GM18507 (cell line): ENCODE measurements at regions not wholly inside any gene's neighbourhood (a gene's known extent, or its start where the extent isn't known, plus 50 kb on each side); places are given as distances from the start of the nearest gene placed in this dataset.
"Not testable (repeated sequence)": the region's sequence is repeated elsewhere in the genome, so short reads cannot be mapped to it uniquely, and the experiment has no call there.

ENCODE experiments used
- DNase-seq: peaks from one replicate; pipeline ENCODE4 v3.0.0; 2011; ENCODE audit warnings: low read depth; ENCODE audit not compliant: insufficient read length; ENCODE audit errors: extremely low spot score
- FAIRE-seq: peaks from 2 replicates; lab custom pipeline; 2011; peaks lifted over from hg19 to GRCh38; lab: Jason Lieb, UNC

DNA sequence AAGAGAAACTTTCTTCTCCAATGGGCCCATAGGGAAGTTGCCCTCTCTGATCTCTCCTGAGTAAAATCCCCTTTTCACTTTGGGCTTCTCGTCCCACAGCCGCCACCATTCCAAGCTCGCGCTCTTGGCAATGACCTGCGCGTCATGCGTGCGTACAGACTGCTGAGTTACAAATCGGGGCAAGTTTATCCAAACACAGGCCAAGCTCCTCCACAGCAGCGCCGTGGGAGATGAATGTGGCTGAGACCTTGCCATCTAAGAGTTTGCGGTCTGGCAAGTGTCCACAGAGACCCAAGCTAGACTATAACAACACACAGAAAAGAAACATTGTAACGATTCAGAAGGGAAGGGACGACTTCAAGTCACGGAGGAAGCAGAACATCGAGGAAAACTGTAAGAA is 116.3 kb upstream of the SOD1 start:
- no peak for FAIRE-seq

GRCh38 chr21:31538816-31539215 is 120.7 kb upstream of the SOD1 start:
- DNase-seq (no peak), FAIRE-seq (no peak)

More for the DNA sequence above, 116.3 kb upstream of the SOD1 start:
- DNase-seq, result no peak

- FAIRE-seq (no peak), DNase-seq (no peak)
Observed at GRCh38 chr21:31537872-31538576, 121.5 kb upstream of the SOD1 start.

GRCh38 chr21:31536138-31536537 is 123.4 kb upstream of the SOD1 start:
- DNase-seq, result no peak
- no peak for FAIRE-seq

- DNase-seq, result no peak
- FAIRE-seq, result no peak
Observed at GRCh38 chr21:31531967-31532366, 127.5 kb upstream of the SOD1 start.

GRCh38 chr21:31530897-31531705 is 128.4 kb upstream of the SOD1 start:
- no peak for DNase-seq
- FAIRE-seq, result no peak

DNA sequence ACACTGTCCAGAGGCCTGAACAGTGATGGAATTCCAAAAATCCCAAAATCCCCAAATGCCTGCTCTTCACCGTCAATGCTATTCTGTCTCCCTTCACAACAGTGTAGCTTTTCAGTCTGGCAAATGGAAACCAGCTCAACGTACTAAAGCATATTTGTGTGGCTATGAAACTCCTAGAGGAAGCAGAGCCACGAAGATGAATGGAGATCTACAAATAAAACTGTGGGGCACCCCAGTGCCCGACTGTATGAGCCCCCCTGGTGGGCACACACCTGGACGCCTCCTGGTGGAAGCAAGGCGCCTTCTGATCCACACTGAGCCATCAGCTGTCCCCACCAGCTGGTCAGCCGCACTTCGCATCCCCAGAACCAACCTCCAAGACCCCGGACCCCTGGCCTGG is 129.1 kb upstream of the SOD1 start:
- no peak for FAIRE-seq

DNA sequence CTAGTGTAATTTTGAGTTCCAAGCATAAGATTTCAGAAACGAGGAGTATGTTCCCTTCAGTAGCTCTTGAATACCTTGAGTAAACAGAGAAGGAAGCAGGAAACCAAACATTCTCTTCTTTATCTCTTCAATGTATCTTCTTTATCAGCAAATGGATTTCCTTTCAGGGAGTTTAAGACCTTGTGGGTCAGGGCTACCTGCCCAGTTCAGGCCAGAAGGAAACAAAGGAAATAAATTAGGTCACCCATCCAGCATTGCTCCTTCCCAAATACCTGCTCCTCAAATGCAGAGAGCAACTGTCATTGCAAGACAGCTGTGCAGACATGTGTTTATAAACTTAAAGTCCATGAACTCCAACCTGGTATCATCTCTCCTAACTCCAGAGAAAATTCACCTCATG is 130.1 kb upstream of the SOD1 start:
- no peak for DNase-seq
- no peak for FAIRE-seq

More for the DNA sequence above, 129.1 kb upstream of the SOD1 start:
- DNase-seq, result no peak

- no peak for DNase-seq
- FAIRE-seq, result no peak
Observed at GRCh38 chr21:31526040-31526439, 133.5 kb upstream of the SOD1 start.

DNA sequence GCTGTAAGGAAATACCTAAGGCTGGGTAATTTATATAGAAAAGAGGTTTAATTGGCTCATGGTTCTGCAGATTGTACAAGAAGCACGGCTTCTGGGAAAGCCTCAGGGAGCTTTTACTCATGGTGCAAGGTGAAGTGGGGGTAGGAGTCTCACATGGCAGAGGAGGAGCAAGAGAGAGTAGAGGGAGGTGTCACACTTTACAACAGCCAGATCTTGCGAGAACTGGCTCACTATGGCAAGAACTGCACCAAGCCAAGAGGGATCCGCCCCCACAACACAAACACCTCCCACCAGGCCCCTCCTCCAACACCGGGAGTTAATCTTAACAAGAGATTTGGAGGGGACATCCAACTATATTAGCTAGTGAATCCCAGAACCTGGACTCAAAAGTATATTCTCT is 135.4 kb upstream of the SOD1 start:
- no peak for FAIRE-seq
- no peak for DNase-seq

GRCh38 chr21:31521515-31521914 is 138.0 kb upstream of the SOD1 start:
- DNase-seq (no peak), FAIRE-seq (no peak)

DNA sequence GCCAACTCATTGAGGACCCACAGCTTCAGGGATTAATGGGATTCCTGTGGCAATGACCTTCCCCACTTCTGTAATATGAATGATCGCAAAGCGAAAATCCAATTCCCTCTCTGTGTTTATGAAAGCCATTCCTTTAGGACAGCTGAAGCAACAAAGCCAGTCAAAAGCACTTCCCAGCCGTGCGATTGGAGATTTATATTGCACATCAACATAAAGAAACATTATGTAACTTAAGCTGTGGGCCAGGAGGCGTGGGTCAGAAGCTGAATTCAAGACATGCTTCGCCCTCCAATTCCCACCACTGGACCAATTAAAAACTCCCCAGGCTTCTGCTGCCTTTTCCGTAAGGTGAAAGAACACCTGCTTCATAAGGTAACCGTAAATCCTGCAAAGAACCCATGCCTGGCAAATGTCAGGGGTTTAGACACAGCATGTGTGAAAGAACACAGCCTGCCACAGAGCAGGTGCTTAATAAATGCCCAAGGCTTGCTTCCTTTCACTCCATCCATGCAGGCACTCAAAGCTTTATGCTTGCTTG is 138.9 kb upstream of the SOD1 start:
- FAIRE-seq, result no peak
- no peak for DNase-seq

DNA sequence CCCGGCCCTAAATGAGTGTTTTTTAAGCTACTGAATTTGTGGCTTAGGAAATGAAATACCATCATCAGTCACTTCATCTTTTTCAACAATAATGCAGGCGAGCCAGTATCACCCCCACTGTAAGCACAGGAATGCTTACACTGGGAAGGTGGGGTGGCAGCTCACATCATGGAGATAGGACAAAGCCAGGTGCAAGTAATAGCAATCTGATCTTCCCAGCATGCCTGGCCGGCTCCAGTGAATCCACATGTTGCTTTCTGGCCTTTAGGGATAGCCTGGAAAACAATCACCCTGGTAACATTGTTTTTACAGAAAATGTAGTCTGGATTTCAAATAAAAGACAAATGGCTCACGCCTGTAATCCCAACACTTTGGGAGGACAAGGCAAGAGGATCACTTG is 140.9 kb upstream of the SOD1 start:
- no peak for FAIRE-seq
- no peak for DNase-seq

- no peak for DNase-seq
- no peak for FAIRE-seq
Observed at GRCh38 chr21:31517664-31518414, 141.7 kb upstream of the SOD1 start.

DNA sequence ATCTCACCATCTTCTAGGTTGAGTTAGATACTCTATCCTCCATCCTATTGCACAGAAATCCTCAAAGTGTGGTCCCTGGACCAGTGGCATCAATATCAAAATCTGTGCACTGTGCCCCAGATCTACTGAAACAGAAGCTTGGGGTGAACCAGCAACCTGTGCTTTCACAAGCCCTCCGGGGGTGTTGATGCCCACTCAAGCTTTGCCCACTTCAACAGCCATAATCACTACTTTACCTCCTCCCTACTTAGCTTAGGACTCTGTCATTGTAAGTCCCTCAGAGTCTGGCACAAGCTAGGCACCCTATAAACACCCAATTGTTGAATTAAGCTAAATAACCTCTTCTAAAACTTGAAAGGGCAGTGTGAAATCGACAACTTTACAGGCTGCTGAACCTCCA is 144.2 kb upstream of the SOD1 start:
- FAIRE-seq, result no peak
- no peak for DNase-seq

DNA sequence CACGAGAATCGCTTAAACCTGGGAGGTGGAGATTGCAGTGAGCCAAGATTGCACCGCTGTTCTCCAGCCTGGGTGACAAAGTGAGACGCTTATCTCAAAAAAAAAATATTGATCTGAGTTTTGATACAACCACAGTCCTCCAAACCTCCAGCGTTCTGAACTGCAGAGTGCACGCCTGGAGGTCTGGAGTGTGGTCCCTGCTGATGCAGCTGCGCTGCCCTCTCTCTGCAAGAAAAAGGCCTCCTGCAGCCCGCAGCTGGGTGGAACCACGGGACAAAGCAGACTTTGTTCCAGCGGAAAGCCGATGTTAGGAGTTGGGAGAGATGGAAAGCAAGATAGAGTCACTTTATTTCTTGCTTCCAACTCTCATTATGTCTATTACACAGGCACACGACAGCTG is 144.9 kb upstream of the SOD1 start:
- FAIRE-seq (no peak), DNase-seq (no peak)

- FAIRE-seq, DNase-seq: not testable (repeated sequence)
Observed at GRCh38 chr21:31513541-31513940, 146.0 kb upstream of the SOD1 start.

DNA sequence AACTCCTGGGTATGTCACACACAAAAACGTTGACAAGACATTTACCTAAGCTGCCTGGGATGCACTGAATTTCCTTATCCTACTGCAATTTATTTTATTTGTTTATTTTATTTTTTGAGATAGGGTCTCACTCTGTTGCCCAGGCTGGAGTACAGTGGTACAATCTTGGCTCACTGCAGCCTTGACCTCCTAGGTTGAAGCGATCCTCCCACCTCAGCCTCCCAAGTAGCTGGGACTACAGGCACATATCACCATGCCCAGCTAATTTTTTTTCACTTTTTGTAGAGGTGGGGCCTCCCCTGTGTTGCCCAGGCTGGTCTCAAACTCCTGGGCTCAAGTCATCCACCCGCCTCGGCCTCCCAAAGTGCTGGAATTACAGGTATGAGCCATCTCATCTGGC is 147.5 kb upstream of the SOD1 start:
- not testable (repeated sequence) for FAIRE-seq

DNA sequence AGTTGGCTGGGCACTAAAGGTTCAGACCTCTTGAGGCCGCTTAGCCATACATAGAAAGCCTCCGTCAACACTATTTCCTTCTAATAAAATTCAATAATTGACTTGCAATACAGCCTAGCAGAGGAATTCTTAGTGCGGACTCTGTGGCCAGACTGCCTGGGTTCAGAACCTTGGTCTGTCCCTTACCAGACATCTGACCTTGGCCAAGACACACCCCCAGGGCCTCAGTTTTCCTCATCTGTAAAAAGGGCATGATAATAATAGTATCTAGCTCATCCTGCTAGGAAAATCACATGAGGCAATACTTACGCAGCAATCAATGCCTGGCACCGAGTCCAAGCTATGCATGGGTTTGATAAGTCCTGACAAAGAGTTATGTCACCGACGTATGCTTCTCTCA is 148.2 kb upstream of the SOD1 start:
- FAIRE-seq (no peak), DNase-seq (no peak)

More for the DNA sequence above, 147.5 kb upstream of the SOD1 start:
- DNase-seq, result not testable (repeated sequence)
